Heart left ventricle (tissue), 16 donors: ENCODE measurements at regions not wholly inside any gene's neighbourhood (a gene's known extent, or its start where the extent isn't known, plus 50 kb on each side); places are given as distances from the start of the nearest gene placed in this dataset.

Experiments
- ATAC-seq, 4 donors: fragments of 200-7000 bp; cut with Tn5 transposase; one replicate each; pipeline ENCODE4 v1.9.1; 2020 to 2022; ENCODE audit warnings: moderate library complexity in 4 of 4, mild to moderate bottlenecking in 3 of 4, moderate number of reproducible peaks in 1 of 4
- DNase-seq, 5 donors: peaks; one replicate each; pipeline ENCODE4 v3.0.0-alpha.2; 2020
- H3K27ac ChIP-seq, 12 donors: fragments of 200-600 bp; sonication (generic) in 4 of 12; one replicate each; pipeline versions ENCODE4 v1.5.0 to v1.8.0; 2016 to 2022; ENCODE audit warnings: mild to moderate bottlenecking in 2 of 12
- H3K27me3 ChIP-seq, 9 donors: fragments of 200-600 bp; sonication (generic) in 2 of 9; one replicate each; pipeline versions ENCODE4 v1.5.1 to v1.8.0; 2016 to 2022; ENCODE audit warnings: mild to moderate bottlenecking in 3 of 9
- H3K36me3 ChIP-seq, 9 donors: fragments of 200-600 bp; sonication (generic) in 2 of 9; one replicate each; pipeline versions ENCODE4 v1.5.0 to v1.8.0; 2018 to 2022; ENCODE audit warnings: mild to moderate bottlenecking in 2 of 9
- H3K4me1 ChIP-seq, 12 donors: fragments of 200-600 bp; sonication (generic) in 4 of 12; one replicate each; pipeline versions ENCODE4 v1.5.0 to v1.8.0; 2016 to 2022; ENCODE audit warnings: mild to moderate bottlenecking in 3 of 12
- H3K4me3 ChIP-seq, 12 donors: fragments of 200-600 bp; sonication (generic) in 4 of 12; one replicate each; pipeline versions ENCODE4 v1.5.0 to v1.8.0; 2017 to 2022; ENCODE audit warnings: mild to moderate bottlenecking in 9 of 12, moderate library complexity in 4 of 12
- H3K9me3 ChIP-seq, 12 donors: fragments of 200-600 bp; sonication (generic) in 4 of 12; one replicate each; pipeline versions ENCODE4 v1.5.0 to v1.8.0; 2016 to 2022; ENCODE audit warnings: mild to moderate bottlenecking in 1 of 12
- CTCF ChIP-seq, 12 donors: fragments of 200-600 bp; sonication (generic) in 4 of 12; IDR thresholded peaks; one replicate each; pipeline versions ENCODE4 v1.5.0 to v1.8.0; 2018 to 2022; ENCODE audit warnings: antibody characterized with exemption in 12 of 12, mild to moderate bottlenecking in 5 of 12
- POLR2A ChIP-seq, 2 donors: fragments of 450-650 bp; IDR thresholded peaks; one replicate each; pipeline ENCODE4 v1.6.1; 2017; ENCODE audit warnings: antibody characterized with exemption in 2 of 2, mild to moderate bottlenecking in 2 of 2, moderate library complexity in 2 of 2
- WGBS, 4 donors: extraction: QIAGEN DNeasy Blood & Tissue Kit in 2 of 4; methylation state at CpG; one replicate each; pipeline versions ENCODE4 v1.1.5 to v1.1.7; 2013 to 2018; 5-methylcytosine and 5-hydroxymethylcytosine counted together
- intact Hi-C, 10 donors: fragments of 100-400 bp; cut with DNase I; formaldehyde crosslinking; loops; one replicate each; pipeline versions ENCODE4 v1.11.1 to v1.14.2; 2022
- donor health status: ischemic (EF 13 %, LVEDD 7.1; RV severe dilation, severe dysfunction).
- donor health status: healthy with polysubstance abuse.
- donor health status: DM: no; HTN: yes; CAD: no.
- donor health status: DM: no; HTN: no; CAD: no.
- donor health status: ischemic (EF 25% LVEDD 6.9; RV normal size, moderate dysfunction).
- donor health status: ischemic (EF 25% LVEDD 5.7; RV mildly dilated, moderate dysfunction).
- donor health status: healthy.
- donor health status: DM: yes; HTN: yes; CAD: no.
- donor health status: ischemic (EF 35%, LVEDD 5.7; RV mildly dilated, moderate dysfunction).
- donor health status: nonischemic (EF 11% LVEDD 7.7; RV severe dilation, severe dysfunction).
- donor health status: DM: yes; HTN: yes; CAD: no.
- donor health status: PGD.
- donor health status: ischemic (EF 29% LVEDD 5.4; RV normal size, mild dysfunction).
- donor health status: nonischemic (EF 23%, LVEDD 6.1; RV moderate dilation, normal function).

DNA sequence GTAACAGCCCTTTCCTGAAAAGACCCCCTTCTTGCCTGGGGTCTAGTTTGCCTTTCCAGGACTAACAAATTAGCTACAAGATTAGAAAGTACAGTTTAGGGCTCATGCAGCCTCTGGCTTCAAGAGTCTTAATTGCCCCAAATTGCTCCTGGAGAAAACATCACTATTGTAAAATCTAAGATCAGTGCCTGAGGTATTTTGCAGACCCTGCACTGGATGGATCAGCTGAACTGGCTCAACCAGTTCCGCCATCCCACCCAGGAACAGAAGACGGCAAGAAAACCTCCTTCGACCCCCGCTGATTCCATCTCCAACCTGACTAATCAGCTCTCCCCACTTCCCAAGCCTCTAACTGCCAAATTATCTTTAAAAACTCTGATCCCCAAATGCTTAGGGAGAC, 236.5 kb upstream of the KCNG1 start:
- DNase-seq, result no peak
- Histone ChIP-seq H3K27me3 (peaks cover 0 to 32% (median 0%) of the 10 kb centered on the region in 9 donors), H3K4me3 (no peak overlapping the region), H3K36me3 (no peaks in the 10 kb centered on the region), H3K9me3 (no peaks in the 10 kb centered on the region), H3K4me1 (no peaks in the 10 kb centered on the region), H3K27ac (no peak overlapping the region)
- no peak for TF ChIP-seq CTCF (IDR thresholded peaks at IDR 0.05)
- TF ChIP-seq POLR2A (IDR thresholded peaks at IDR 0.05), result no peak
- 81 to 93% (median 89%) methylated on average over 4 of the region's 4 CpGs for WGBS, 4 donors
- intact Hi-C loops, result loop anchor here in 1 of 10 donors (10.0 kb wide), 1 partner anchor 65 kb away; no protein-coding TSS in a partner anchor
- ATAC-seq, result no peak

DNA sequence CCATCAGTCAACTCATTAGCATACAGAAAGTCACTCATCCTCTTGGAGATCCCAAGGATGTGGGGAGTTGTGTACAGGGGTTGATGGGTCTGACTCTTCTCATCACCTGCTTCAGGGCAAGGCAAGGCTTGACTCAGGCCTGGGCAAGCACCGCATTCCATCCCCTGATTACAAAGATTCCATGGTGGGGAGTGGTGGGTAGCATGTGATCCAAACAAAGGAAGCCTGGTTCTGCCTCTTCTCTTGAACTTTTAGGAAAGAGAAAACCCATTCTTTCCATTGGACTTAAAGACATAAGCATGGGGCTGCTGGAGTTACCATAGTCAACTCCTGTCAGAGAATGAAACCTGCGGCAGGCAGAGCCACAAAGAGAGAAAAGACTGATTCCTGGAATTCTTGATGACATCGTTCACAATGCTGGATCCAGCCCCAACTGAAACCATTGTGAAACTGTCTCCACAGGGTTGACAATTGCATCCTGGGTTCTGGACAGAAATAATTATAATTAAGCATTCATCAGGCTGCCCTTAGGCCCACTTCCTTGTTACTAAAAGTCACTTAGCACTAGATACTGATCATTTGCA, 235.8 kb upstream of the KCNG1 start:
- Histone ChIP-seq H3K9me3 (no peaks in the 10 kb centered on the region), H3K27ac (no peak overlapping the region), H3K4me3 (no peak overlapping the region), H3K4me1 (no peaks in the 10 kb centered on the region), H3K27me3 (peaks cover 0 to 40% (median 0%) of the 10 kb centered on the region in 9 donors), H3K36me3 (no peaks in the 10 kb centered on the region)
- WGBS, 4 donors, result 67 to 77% (median 73%) methylated on average over 3 of the region's 3 CpGs
- intact Hi-C loops, result loop anchor here in 1 of 10 donors (10.0 kb wide), 1 partner anchor 64 kb away; no protein-coding TSS in a partner anchor
- TF ChIP-seq CTCF (IDR thresholded peaks at IDR 0.05) (no peak), POLR2A (IDR thresholded peaks at IDR 0.05) (no peak)
- ATAC-seq, result no peak
- DNase-seq, result no peak

DNA sequence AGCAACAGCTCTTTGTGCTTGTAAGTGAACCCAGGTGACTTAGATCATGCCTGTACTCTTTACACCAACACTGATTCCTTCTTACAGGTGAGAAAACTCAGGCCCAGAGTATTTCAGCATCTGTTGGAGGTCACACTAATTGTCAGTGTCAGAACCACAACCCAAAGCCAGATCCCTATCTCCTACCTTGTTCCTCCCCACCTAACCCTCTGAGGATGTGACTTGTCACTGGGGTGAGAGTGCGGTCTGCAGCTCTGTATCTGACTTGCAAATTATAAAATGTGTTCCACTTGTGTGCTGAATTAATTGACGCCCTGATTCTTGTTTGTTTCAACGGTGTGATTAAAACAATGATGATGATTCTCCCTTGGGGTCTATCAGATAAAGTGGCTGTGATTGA, 232.5 kb upstream of the KCNG1 start:
- peaks cover 0 to 42% (median 0%) of the 10 kb centered on the region in 9 donors for H3K27me3 ChIP-seq
- WGBS, 4 donors, result 66 to 86% (median 74%) methylated on average over 3 of the region's 3 CpGs

DNA sequence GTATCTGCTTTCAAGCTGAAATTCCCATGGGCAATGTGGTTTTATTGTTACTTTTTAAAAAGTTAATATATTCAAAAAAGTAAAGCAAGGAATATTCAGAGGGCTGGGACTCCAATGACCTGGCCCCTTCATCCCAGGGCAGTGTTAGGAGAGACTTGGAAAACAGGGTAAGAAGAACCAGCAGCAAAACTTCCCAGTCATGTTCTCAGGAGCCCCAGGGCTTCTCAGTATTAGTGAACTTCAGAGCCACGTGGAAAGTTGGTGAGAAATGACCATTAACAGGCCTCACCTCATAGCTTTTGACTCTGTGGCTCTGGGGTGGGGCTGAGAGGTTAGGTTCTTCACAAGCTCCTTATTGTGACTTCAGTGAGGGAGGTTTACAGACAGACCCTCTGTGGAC, 230.4 kb upstream of the KCNG1 start:
- no peak for ATAC-seq
- Histone ChIP-seq H3K27me3 (peaks cover 0 to 35% (median 0%) of the 10 kb centered on the region in 9 donors), H3K4me3 (no peak overlapping the region), H3K27ac (no peak overlapping the region), H3K4me1 (no peaks in the 10 kb centered on the region), H3K9me3 (no peaks in the 10 kb centered on the region), H3K36me3 (no peaks in the 10 kb centered on the region)
- 30 to 42% (median 32%) methylated on average over 1 of the region's 1 CpG for WGBS, 4 donors
- intact Hi-C loops, result loop anchor here in 1 of 10 donors (10.0 kb wide), 1 partner anchor 58 kb away; no protein-coding TSS in a partner anchor
- no peak for DNase-seq
- TF ChIP-seq POLR2A (IDR thresholded peaks at IDR 0.05), result no peak
- TF ChIP-seq CTCF (IDR thresholded peaks at IDR 0.05), result no peak

More for the DNA sequence above, 232.5 kb upstream of the KCNG1 start:
- DNase-seq (no peak), ATAC-seq (no peak)
- no peaks in the 10 kb centered on the region for H3K4me1 ChIP-seq
- no peak overlapping the region for H3K4me3 ChIP-seq
- TF ChIP-seq CTCF (IDR thresholded peaks at IDR 0.05) (no peak), POLR2A (IDR thresholded peaks at IDR 0.05) (no peak)
- H3K27ac ChIP-seq, result no peak overlapping the region
- H3K36me3 ChIP-seq, result no peaks in the 10 kb centered on the region
- H3K9me3 ChIP-seq, result no peaks in the 10 kb centered on the region
- intact Hi-C loops, result loop anchor here in 1 of 10 donors (10.0 kb wide), 1 partner anchor 61 kb away; no protein-coding TSS in a partner anchor
